ENCODE measurements at regions not wholly inside any gene's neighbourhood (a gene's known extent, or its start where the extent isn't known, plus 50 kb on each side); places are given as distances from the start of the nearest gene placed in this dataset.

- H3K27ac ChIP-seq = no peak overlapping the region
- TF ChIP-seq CTCF (conservative IDR thresholded peaks at IDR 0.05) (no peak), ZFX (IDR thresholded peaks at IDR 0.05) (no peak)
Observed at GRCh38 chr12:124463341-124463921, 104.0 kb downstream of the NCOR2 start.

DNA sequence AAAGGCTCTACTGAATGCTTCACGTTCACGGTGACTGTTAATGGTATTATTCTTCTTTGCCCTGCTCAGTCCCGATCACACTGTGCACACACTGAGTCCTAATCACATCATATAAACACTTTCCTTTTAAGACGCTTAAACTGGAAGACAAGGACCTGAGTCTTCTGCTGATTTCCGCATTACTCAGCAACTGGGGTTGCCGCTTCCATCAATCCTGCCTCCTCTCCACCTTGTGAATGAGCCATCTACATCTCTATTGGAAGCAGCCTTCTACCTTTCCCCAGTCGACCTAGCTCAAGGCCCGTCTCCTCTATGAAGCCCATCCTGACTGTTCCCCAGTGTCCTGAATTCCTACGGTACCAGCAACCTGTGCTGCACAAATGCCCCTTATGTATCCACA lies 104.7 kb downstream of the NCOR2 start:
- no peak for TF ChIP-seq ZFX (IDR thresholded peaks at IDR 0.05)
- TF ChIP-seq CTCF (conservative IDR thresholded peaks at IDR 0.05) = no peak
- no peak overlapping the region for H3K27ac ChIP-seq

GRCh38 chr12:124461851-124462623 lies 105.4 kb downstream of the NCOR2 start:
- no peak for TF ChIP-seq CTCF (conservative IDR thresholded peaks at IDR 0.05)
- TF ChIP-seq ZFX (IDR thresholded peaks at IDR 0.05) = no peak
- H3K27ac ChIP-seq = no peak overlapping the region

- H3K27ac ChIP-seq = no peak overlapping the region
- TF ChIP-seq ZFX (IDR thresholded peaks at IDR 0.05) = no peak
- TF ChIP-seq CTCF (conservative IDR thresholded peaks at IDR 0.05) = no peak
Observed at GRCh38 chr12:124461241-124461673, 106.2 kb downstream of the NCOR2 start.

DNA sequence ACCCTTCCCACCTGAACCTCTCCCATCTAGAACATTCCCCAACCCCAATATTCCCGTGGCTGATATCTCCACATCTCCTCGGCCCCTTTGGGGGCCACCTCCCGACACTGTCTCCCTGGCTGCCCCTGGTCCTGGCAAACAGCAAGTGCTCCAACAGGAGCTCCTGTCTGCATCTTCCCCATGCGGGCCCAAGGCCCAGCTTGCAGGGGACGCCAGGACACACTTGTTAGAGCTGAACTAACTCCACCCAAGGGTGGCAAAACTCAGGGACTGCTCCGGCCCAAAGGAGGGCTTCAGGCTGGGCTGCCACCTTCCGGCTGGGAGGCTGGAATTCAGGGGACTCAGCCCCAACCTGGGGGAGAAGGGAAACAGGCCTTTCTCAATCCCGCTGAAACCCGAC lies 106.6 kb downstream of the NCOR2 start:
- TF ChIP-seq CTCF (conservative IDR thresholded peaks at IDR 0.05) (no peak), ZFX (IDR thresholded peaks at IDR 0.05) (no peak)

GRCh38 chr12:124459852-124460645 lies 107.4 kb downstream of the NCOR2 start:
- TF ChIP-seq ZFX (IDR thresholded peaks at IDR 0.05) (no peak), CTCF (conservative IDR thresholded peaks at IDR 0.05) (no peak)
- no peak overlapping the region for H3K27ac ChIP-seq

More for the DNA sequence above, 106.6 kb downstream of the NCOR2 start:
- no peak overlapping the region for H3K27ac ChIP-seq

All from C4-2B (cell line).